HT1080 (cell line): ENCODE measurements at regions not wholly inside any gene's neighbourhood (a gene's known extent, or its start where the extent isn't known, plus 50 kb on each side); places are given as distances from the start of the nearest gene placed in this dataset.
"Not testable (repeated sequence)": the region's sequence is repeated elsewhere in the genome, so short reads cannot be mapped to it uniquely, and the experiment has no call there.

ENCODE experiments used
- DNase-seq: peaks from one replicate; pipeline ENCODE4 v3.0.0-alpha.2; 2015; ENCODE audit warnings: low read depth

DNA sequence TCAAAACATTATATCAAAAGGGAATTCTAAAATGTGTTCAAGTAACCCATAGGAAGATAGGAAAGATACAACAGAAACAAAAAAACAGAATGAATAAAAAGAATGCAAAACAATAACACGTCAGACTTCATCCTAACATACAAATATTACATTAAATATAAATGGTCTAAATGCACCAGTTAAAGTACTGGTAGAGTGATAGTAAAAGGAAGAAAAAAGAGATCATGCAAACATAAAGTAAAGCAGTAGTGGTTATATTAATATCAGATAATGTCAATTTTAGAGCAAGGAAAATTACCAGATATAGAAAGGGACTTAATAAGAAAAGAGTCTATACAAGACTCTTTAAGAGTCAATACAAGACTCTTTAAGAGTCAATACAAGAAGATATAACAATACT lies 755.7 kb downstream of the MCTP2 start:
- no peak for DNase-seq

DNA sequence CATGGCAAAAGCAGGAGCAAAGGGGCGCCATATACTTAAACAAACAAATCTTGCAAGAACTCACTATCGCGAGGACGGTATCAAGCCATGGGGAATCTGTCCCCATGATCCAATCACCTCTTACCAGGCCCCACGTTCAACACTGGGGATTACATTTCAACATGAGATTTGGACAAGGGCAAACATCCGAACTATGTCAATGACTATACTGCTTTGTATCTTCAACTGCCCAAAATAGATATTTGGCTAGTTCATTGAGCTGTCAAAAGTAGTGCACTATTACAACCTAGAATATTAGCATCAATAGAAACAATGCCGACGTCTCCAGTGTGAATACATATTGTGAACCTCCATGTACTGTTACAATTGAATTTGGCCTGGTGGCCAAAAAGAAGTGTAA lies 760.4 kb downstream of the MCTP2 start:
- no peak for DNase-seq

DNA sequence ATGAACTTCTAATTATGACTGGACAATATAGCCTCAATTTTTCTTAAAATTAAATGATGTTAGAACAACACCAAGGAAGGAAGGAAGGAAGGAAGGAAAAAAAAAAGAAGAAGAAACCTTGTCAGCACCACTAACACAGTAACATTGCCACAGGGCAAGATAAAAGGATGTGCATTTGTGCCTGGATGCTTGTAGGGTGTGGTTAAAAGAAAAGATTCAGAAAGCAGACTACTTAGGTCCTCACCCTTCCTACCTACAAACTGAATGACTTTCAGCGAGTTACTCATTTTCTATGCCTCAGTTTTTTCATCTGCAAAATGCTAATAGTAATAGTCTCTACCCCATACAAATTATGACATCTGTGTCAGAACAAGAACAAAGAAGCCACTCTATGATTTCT lies 778.3 kb downstream of the MCTP2 start:
- no peak for DNase-seq

DNA sequence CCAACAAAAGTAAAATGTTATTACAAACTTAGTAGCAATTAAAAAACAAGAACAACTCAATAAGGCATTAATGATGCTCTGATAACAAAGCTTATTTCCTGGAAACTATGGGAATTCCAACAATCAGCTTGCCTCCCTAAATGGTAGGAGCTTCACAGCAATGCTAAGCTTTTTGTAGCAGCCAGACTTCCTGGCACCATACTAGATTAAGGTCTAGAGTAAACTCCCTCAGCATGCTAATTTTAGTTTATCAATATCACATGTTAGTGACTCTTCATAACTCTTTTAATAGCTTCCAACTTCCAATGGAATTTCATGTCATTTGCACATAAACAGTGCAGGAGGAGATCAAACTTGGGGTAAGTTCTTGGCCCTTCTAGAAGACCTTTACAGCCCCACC lies 782.0 kb downstream of the MCTP2 start:
- no peak for DNase-seq

- no peak for DNase-seq
Measured at GRCh38 chr15:95016511-95017229, 785.3 kb downstream of the MCTP2 start.

DNA sequence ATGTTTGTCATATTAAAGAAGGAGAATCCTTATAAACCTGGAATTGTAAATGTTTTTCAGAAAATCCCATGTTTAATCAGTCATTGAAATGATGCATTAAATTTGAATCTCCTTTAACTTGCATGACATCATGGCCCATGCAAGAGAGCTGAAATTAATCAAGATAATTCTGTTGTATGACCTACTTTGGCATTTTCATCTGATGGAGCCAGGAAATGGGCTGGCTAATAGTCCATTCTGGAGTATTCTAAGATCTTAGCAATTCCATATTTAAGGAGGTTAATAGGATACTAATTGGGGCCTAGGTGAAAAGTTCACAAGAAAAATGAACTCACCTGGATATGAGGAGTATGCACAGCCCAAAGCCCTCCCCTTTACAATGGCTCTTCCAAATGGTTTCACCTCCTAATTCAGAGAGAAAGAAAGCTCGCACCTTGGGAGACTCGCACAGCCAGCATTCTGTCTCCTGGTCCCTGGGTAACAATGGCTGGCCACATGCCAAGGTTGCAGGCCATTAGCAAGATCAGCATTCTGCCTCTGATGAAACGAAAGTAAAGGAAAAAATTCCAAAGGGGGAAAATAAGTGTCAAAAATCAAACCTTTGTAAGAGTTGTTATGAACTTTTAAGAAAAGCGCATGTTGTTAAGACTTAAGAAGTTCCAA lies 786.4 kb downstream of the MCTP2 start:
- no peak for DNase-seq

GRCh38 chr15:95018888-95019545 lies 787.7 kb downstream of the MCTP2 start:
- peak; percentile 93 for DNase-seq

GRCh38 chr15:95019907-95020306 lies 788.5 kb downstream of the MCTP2 start:
- no peak for DNase-seq

DNA sequence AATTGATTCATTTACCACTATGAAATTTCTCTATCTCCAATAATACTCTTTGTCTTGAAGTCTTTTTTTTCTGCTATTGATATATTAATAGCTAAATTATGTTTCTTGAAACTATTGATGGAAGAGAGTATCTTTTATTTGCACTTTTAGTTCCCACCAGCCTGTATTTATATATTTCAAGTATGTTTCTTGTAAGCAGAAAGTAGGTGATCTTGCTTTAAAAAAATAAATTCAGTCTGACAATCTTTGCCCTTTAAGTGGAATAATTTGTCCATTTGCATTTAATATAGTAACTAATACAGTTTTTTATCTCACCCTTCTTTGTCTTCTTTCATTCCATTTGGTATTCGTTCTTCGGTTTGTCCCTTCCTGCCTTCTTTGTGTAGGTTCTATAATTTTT lies 790.5 kb downstream of the MCTP2 start:
- no peak for DNase-seq

- no peak for DNase-seq
Measured at GRCh38 chr15:95024351-95024750, 793.0 kb downstream of the MCTP2 start.

GRCh38 chr15:95025924-95026728 lies 794.8 kb downstream of the MCTP2 start:
- DNase-seq, result peak; percentile 59

- no peak for DNase-seq
Measured at GRCh38 chr15:95027981-95028380, 796.6 kb downstream of the MCTP2 start.

DNA sequence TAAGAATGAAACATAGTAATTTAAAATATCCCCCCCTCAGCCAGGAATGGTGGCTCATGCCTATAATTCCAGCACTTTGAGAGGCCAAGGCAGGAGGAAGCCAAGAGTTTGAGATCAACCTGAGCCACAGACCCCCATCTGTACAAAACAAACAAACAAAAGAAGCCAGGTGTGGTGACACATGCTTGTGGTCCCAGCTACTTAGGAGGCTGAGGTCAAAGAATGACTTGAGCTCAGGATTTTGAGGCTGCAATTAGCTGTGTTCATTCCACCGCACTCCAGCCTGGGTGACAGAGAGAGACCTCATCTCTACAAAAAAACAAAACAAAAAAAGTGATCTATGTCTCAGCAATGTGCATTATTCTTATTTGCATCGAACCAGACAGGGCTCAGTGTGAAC lies 800.8 kb downstream of the MCTP2 start:
- DNase-seq, result peak; percentile 73

- DNase-seq, result no peak
Measured at GRCh38 chr15:95035106-95035505, 803.7 kb downstream of the MCTP2 start.

- DNase-seq, result no peak
Measured at GRCh38 chr15:95041297-95041696, 809.9 kb downstream of the MCTP2 start.

- not testable (repeated sequence) for DNase-seq
Measured at GRCh38 chr15:95043236-95043932, 812.0 kb downstream of the MCTP2 start.

- DNase-seq, result no peak
Measured at GRCh38 chr15:95043933-95044313, 812.6 kb downstream of the MCTP2 start.

GRCh38 chr15:95044745-95045417 lies 813.5 kb downstream of the MCTP2 start:
- DNase-seq, result no peak

DNA sequence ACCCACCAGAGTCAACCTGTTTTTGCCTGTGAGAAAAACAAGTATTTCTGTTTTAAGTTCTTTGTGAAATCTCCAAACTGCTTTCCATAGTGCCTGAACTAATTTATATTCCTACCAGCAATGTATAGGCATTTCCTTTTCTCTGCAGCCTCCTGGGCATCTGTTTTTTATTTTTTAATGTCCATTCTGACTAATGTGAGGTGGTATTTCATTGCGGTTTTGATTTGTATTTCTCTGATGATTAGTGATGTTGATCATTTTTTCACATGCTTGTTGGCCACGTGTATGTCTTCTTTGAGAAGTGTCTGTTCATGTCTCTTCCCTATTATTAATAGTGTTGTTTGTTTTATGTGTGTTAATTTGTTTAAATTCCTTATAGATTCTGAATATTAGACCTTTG lies 820.5 kb downstream of the MCTP2 start:
- peak; percentile 57 for DNase-seq

- DNase-seq, result no peak
Measured at GRCh38 chr15:95059346-95059905, 828.1 kb downstream of the MCTP2 start.
